PC-9 (cell line): ENCODE measurements at regions not wholly inside any gene's neighbourhood (a gene's known extent, or its start where the extent isn't known, plus 50 kb on each side); places are given as distances from the start of the nearest gene placed in this dataset.

Source experiments
- BruUV-seq: library from RNA; stranded (reverse); fragments of 400-500 nt; replicated peaks from 2 replicates; lab custom pipeline; 2021; lab: Mats Ljungman, UMichigan
- CTCF ChIA-PET: fragments of 300-600 bp; sonication (Branson Sonifier 250); formaldehyde crosslinking; loops from one replicate; lab custom pipeline; 2022; ENCODE audit warnings: antibody characterized with exemption; lab: Charles Lee
- POLR2A ChIA-PET: fragments of 300-600 bp; sonication (Branson Sonifier 250); formaldehyde crosslinking; loops from one replicate; lab custom pipeline; 2022; ENCODE audit warnings: antibody characterized with exemption; ENCODE audit not compliant: unreplicated experiment; lab: Charles Lee
- DNase-seq, 2 experiments: peaks; one replicate each; pipeline versions ENCODE4 v3.0.0 to v3.0.0-alpha.2; 2015 to 2022; ENCODE audit warnings: mixed read lengths in 1 of 2
- H2AFZ ChIP-seq: fragments of 200-600 bp; sonication (generic); 2 replicates; pipeline ENCODE4 v1.8.1; 2017; ENCODE audit warnings: antibody characterized with exemption
- H3F3A ChIP-seq: fragments of 200-600 bp; sonication (generic); 2 replicates; pipeline ENCODE4 v1.8.1; 2017; ENCODE audit warnings: antibody characterized with exemption, mild to moderate bottlenecking, low read depth; ENCODE audit not compliant: insufficient read depth
- H3K27ac ChIP-seq: fragments of 200-600 bp; sonication (generic); 2 replicates; pipeline ENCODE4 v1.6.1; 2016; ENCODE audit warnings: mixed run types
- H3K27me3 ChIP-seq: fragments of 200-600 bp; sonication (generic); 2 replicates; pipeline ENCODE4 v1.6.1; 2016; ENCODE audit warnings: low read depth, mixed run types; ENCODE audit not compliant: insufficient read depth
- H3K36me3 ChIP-seq: fragments of 200-600 bp; sonication (generic); 2 replicates; pipeline ENCODE4 v1.6.1; 2016; ENCODE audit warnings: low read depth, mixed run types
- H3K4me1 ChIP-seq: fragments of 200-600 bp; sonication (generic); replicated peaks from 2 replicates; pipeline ENCODE4 v1.6.1; 2016; ENCODE audit warnings: mixed run types; ENCODE audit not compliant: insufficient read depth
- H3K4me2 ChIP-seq: fragments of 200-600 bp; sonication (generic); 2 replicates; pipeline ENCODE4 v1.6.1; 2017; ENCODE audit warnings: mixed run types
- H3K4me3 ChIP-seq: fragments of 200-600 bp; sonication (generic); 2 replicates; pipeline ENCODE4 v1.6.1; 2016; ENCODE audit warnings: mixed run types
- H3K79me2 ChIP-seq: fragments of 200-600 bp; sonication (generic); 2 replicates; pipeline ENCODE4 v1.6.1; 2017; ENCODE audit warnings: low read depth, mixed run types
- H3K9me2 ChIP-seq: fragments of 200-600 bp; sonication (generic); 2 replicates; pipeline ENCODE4 v1.8.1; 2017; ENCODE audit warnings: mild to moderate bottlenecking; ENCODE audit not compliant: insufficient read depth
- H3K9me3 ChIP-seq: fragments of 200-600 bp; sonication (generic); 2 replicates; pipeline ENCODE4 v1.8.1; 2016; ENCODE audit warnings: low read depth; ENCODE audit not compliant: insufficient read depth
- H4K20me1 ChIP-seq: fragments of 200-600 bp; sonication (generic); 2 replicates; pipeline ENCODE4 v1.8.1; 2017; ENCODE audit not compliant: insufficient read depth
- CTCF ChIP-seq: fragments of 200-600 bp; sonication (generic); conservative IDR thresholded peaks from 2 replicates; pipeline ENCODE4 v1.6.1; 2017; ENCODE audit warnings: mixed run types, antibody characterized with exemption, mild to moderate bottlenecking, moderate library complexity
- EZH2 ChIP-seq: fragments of 200-600 bp; sonication (generic); IDR thresholded peaks from 2 replicates; pipeline ENCODE4 v1.8.0; 2017; ENCODE audit warnings: antibody characterized with exemption, low read depth
- intact Hi-C: fragments of 100-400 bp; cut with micrococcal nuclease; formaldehyde crosslinking; loops from one replicate; pipeline ENCODE4 v1.10.0; 2022; ENCODE audit not compliant: unreplicated experiment

GRCh38 chr22:48605125-48605524 lies 1222.5 kb downstream of the BRD1 start:
- Histone ChIP-seq H3K27me3 (peaks cover 64% of the 10 kb centered on the region), H3K79me2 (no peaks in the 10 kb centered on the region), H3K27ac (no peak overlapping the region), H2AFZ (no peak overlapping the region), H4K20me1 (no peaks in the 10 kb centered on the region; the same call in 1 of the 2 replicates), H3K4me1 (no peaks in the 10 kb centered on the region), H3K9me2 (no peaks in the 10 kb centered on the region), H3K4me2 (no peak overlapping the region), H3K4me3 (no peak overlapping the region), H3F3A (no peaks in the 10 kb centered on the region), H3K36me3 (no peaks in the 10 kb centered on the region), H3K9me3 (no peaks in the 10 kb centered on the region)
- no peak for DNase-seq
- CTCF ChIA-PET = no interaction called here
- TF ChIP-seq EZH2 (no peak), CTCF (no peak)
- intact Hi-C loops = no loop called here
- BruUV-seq = no TSS peak
- POLR2A ChIA-PET = no interaction called here

DNA sequence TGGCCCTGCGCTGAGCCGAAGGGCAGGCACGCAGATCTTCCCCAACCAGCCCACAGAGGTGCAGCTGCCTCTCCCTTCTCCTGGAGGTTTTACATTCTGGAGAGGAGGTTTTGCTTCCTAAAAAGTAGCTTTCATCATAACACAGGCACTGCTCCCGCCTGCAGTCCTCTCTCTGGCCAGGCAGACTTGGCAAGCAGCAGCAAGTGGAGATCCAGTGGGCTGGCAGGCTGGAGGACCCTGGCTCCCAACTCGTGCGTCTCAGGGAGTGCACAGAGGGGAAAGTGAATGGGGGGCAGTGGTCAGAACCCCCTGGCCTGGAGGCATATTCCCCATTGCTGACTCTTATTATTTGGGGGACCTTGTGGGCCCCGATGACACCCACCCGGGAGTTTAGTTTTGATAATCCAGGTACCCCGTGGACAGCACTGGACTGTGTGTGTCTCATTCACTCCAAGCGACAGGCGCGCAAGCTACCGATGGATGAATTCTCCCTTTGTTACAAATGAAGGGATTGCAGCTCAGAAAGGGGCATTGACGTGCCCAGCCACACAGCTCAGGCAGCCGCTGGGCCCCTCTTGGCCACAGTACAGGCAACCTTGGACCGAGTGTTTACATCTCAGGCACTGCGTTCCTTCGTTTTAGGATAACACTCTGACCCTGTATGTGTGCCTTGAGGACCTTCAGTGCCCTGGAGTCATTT lies 1223.9 kb downstream of the BRD1 start:
- H3K36me3 ChIP-seq = no peaks in the 10 kb centered on the region
- H3K4me3 ChIP-seq = no peak overlapping the region
- H3F3A ChIP-seq = no peaks in the 10 kb centered on the region
- no peaks in the 10 kb centered on the region for H3K9me2 ChIP-seq
- H4K20me1 ChIP-seq = no peaks in the 10 kb centered on the region; the same call in 1 of the 2 replicates
- intact Hi-C loops = no loop called here
- ChIA-PET POLR2A (no interaction called here), CTCF (no interaction called here)
- no peaks in the 10 kb centered on the region for H3K4me1 ChIP-seq
- no peak overlapping the region for H3K4me2 ChIP-seq
- no peaks in the 10 kb centered on the region for H3K9me3 ChIP-seq
- H3K27me3 ChIP-seq = peaks cover 64% of the 10 kb centered on the region
- no peak overlapping the region for H2AFZ ChIP-seq
- no peak for TF ChIP-seq CTCF
- no peak for TF ChIP-seq EZH2
- H3K27ac ChIP-seq = no peak overlapping the region
- no peak for DNase-seq
- no TSS peak for BruUV-seq
- H3K79me2 ChIP-seq = no peaks in the 10 kb centered on the region

DNA sequence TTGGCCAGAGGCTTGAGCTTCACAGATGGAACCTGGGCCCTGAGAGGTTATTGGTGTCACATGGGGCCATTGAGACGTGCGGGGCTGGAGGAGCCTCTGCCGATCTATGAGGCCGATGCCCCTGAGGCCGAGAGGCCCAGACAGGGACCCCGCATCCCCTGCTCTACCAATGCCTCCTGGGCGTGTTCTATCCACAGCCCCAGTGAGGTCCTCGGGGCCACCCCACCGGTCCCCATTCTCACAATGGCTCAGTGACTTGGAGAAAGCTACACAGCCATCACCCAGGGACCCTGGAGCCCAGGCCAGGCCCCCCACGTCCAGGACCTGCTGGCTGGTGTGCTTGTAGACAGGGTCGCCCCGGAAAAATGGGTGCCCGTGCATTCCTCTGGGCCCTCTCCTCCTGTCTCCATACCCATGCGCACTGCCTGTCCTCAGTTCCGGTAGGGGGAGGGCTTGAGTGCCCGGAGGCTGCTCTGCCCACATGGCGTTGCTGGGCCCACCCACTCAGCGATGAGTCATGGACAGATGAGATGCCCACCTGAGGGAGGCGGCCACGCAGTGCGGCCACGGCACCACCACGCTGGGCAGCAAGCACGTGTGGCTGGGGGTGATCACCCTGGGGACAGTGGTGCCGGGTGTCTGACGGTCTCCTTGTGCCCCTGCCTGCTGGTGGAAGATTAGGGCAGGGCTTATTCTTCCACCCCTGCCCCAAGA lies 1224.7 kb downstream of the BRD1 start:
- TF ChIP-seq EZH2 (no peak), CTCF (no peak)
- ChIA-PET CTCF (no interaction called here), POLR2A (no interaction called here)
- intact Hi-C loops = no loop called here
- Histone ChIP-seq H4K20me1 (no peaks in the 10 kb centered on the region), H3K4me3 (no peak overlapping the region), H3K27me3 (peaks cover 64% of the 10 kb centered on the region), H3K27ac (no peak overlapping the region), H3K9me3 (no peaks in the 10 kb centered on the region), H3K36me3 (no peaks in the 10 kb centered on the region), H3K4me2 (no peak overlapping the region), H3K9me2 (no peaks in the 10 kb centered on the region), H3K79me2 (no peaks in the 10 kb centered on the region), H3F3A (no peaks in the 10 kb centered on the region), H2AFZ (no peak overlapping the region), H3K4me1 (no peaks in the 10 kb centered on the region)
- no TSS peak for BruUV-seq
- no peak for DNase-seq
